Pancreas (tissue), 10 donors: ENCODE measurements at regions not wholly inside any gene's neighbourhood (a gene's known extent, or its start where the extent isn't known, plus 50 kb on each side); places are given as distances from the start of the nearest gene placed in this dataset.

ENCODE experiments used
- ATAC-seq, 4 donors: fragments of 200-7000 bp; cut with Tn5 transposase; one replicate each; pipeline versions ENCODE4 v1.8.0 to v1.9.1; 2020; ENCODE audit warnings: mild to moderate bottlenecking in 4 of 4, moderate library complexity in 4 of 4
- DNase-seq, 6 donors: peaks; one replicate each; pipeline ENCODE4 v3.0.0-alpha.2; 2020
- FAIRE-seq: peaks from 2 replicates; lab custom pipeline; 2012; peaks lifted over from hg19 to GRCh38; lab: Jason Lieb, UNC
- H3K27ac ChIP-seq, 4 donors: fragments of 200-600 bp; sonication (generic); 1 replicate in 3 of 4; 2 replicates in 1 of 4; pipeline versions ENCODE4 v1.5.0 to v1.8.0; 2020
- H3K27me3 ChIP-seq, 4 donors: fragments of 200-600 bp; one replicate each; pipeline ENCODE4 v1.8.0; 2021
- H3K36me3 ChIP-seq, 3 donors: fragments of 200-600 bp; sonication (generic) in 1 of 3; one replicate each; pipeline versions ENCODE4 v1.5.0 to v1.8.0; 2020 to 2021
- H3K4me1 ChIP-seq, 3 donors: fragments of 200-600 bp; one replicate each; pipeline ENCODE4 v1.8.0; 2021
- H3K4me3 ChIP-seq, 4 donors: fragments of 200-600 bp; sonication (generic) in 2 of 4; one replicate each; pipeline versions ENCODE4 v1.5.0 to v1.8.0; 2020 to 2021
- H3K9me3 ChIP-seq, 4 donors: fragments of 200-600 bp; one replicate each; pipeline ENCODE4 v1.8.0; 2021
- CTCF ChIP-seq, 4 donors: fragments of 200-600 bp; sonication (generic) in 3 of 4; IDR thresholded peaks; one replicate each; pipeline versions ENCODE4 v1.5.0 to v1.8.0; 2021; ENCODE audit warnings: antibody characterized with exemption in 4 of 4
- WGBS, 2 donors: extraction: QIAGEN DNeasy Blood & Tissue Kit; methylation state at CpG; one replicate each; pipeline ENCODE4 v1.1.7; 2013; 5-methylcytosine and 5-hydroxymethylcytosine counted together
- intact Hi-C, 3 donors: fragments of 100-400 bp; cut with DNase I; formaldehyde crosslinking; loops; one replicate each; pipeline versions ENCODE4 v1.11.1 to v1.14.2; 2022
- donor health status: healthy with polysubstance abuse.
- donor health status: DM: no; HTN: no; CAD: no; lungs with moderate emphysema.
- donor health status: DM: no; HTN: no; CAD: no.
- donor health status: control.
- donor health status: control.
- donor health status: Bipolar disorder and iron deficiency.
- donor health status: DM: yes; HTN: yes; CAD: no.
- donor health status: DM: no; HTN: no; CAD: no.
- donor health status: DM: no; HTN: no; CAD: no.
- donor health status: DM: yes; HTN: yes; CAD: no.

DNA sequence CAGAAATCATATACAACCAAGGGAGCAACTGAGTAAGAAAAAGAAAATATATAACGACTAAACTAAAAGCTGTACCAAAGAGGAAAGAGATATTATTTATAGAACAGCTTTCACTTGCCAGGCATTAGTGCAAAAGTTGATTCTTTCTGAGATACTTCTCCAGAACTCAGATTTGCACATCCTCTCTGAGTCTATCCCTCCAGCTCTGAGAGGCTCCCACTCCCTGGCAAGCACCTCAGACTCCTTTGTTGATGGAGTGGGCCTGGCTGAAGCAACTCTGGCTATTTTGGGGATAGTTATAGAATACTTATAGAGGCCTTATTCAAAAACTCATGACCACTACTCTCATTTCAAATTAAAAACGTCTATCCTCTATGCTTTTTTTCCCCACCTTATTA, 501.6 kb upstream of the TNP1 start:
- no peak overlapping the region for H3K4me3 ChIP-seq
- intact Hi-C loops = no loop called here
- TF ChIP-seq CTCF (IDR thresholded peaks at IDR 0.05) = no peak
- H3K27ac ChIP-seq = peak overlapping the region in 1 of 4 donors; percentile 11
- DNase-seq = no peak
- no peak for FAIRE-seq
- peaks cover 0 to 2% (median 0%) of the 10 kb centered on the region in 3 donors for H3K4me1 ChIP-seq
- WGBS, 2 donors = 50 to 58% methylated on average over 2 of the region's 2 CpGs
- no peaks in the 10 kb centered on the region for H3K36me3 ChIP-seq
- peak in 1 of 4 donors; percentile 31 for ATAC-seq
- H3K27me3 ChIP-seq = no peaks in the 10 kb centered on the region
- H3K9me3 ChIP-seq = no peaks in the 10 kb centered on the region

- Histone ChIP-seq H3K27me3 (no peaks in the 10 kb centered on the region), H3K9me3 (no peaks in the 10 kb centered on the region), H3K4me3 (no peak overlapping the region), H3K27ac (no peak overlapping the region), H3K36me3 (no peaks in the 10 kb centered on the region), H3K4me1 (peaks cover 0 to 2% (median 0%) of the 10 kb centered on the region in 3 donors)
- FAIRE-seq = no peak
- WGBS, 2 donors = 26 to 43% methylated on average over 4 of the region's 4 CpGs
- intact Hi-C loops = no loop called here
- ATAC-seq = peak in 3 of 4 donors; percentile 52 to 65 (median 62)
- no peak for TF ChIP-seq CTCF (IDR thresholded peaks at IDR 0.05)
- no peak for DNase-seq
These were observed 501.1 kb upstream of the TNP1 start for GRCh38 chr2:217360781-217361482.

DNA sequence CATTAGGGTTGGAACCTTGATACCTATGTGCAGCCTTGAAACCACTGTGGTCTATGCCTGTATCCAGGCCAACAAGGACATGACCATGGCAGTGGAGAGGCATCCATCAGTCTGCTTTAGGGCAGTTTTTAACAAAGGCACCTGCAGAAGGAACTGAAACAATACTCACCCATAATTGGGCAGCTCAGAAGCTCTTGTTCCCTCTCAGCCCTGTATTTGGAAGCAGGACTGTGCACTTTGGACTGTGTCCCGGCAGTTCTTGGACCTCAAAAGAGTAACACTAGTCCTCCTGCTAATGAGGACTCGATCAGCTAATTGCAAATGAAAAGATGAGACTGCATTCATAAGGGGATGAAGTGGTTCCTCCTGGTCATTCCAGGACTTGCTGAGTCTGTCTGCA, 500.2 kb upstream of the TNP1 start:
- FAIRE-seq (no peak), ATAC-seq (no peak), DNase-seq (no peak)
- intact Hi-C loops = no loop called here
- Histone ChIP-seq H3K27ac (no peak overlapping the region), H3K27me3 (no peaks in the 10 kb centered on the region), H3K4me1 (peaks cover 0 to 2% (median 0%) of the 10 kb centered on the region in 3 donors), H3K36me3 (no peaks in the 10 kb centered on the region), H3K9me3 (no peaks in the 10 kb centered on the region), H3K4me3 (no peak overlapping the region)
- WGBS, 2 donors = 59 to 67% methylated on average over 2 of the region's 2 CpGs
- TF ChIP-seq CTCF (IDR thresholded peaks at IDR 0.05) = no peak

- H3K36me3 ChIP-seq = no peaks in the 10 kb centered on the region
- ATAC-seq = no peak
- intact Hi-C loops = no loop called here
- no peak for DNase-seq
- no peak overlapping the region for H3K27ac ChIP-seq
- H3K27me3 ChIP-seq = no peaks in the 10 kb centered on the region
- WGBS, 2 donors = 56 to 68% methylated on average over 8 of the region's 8 CpGs
- no peak for TF ChIP-seq CTCF (IDR thresholded peaks at IDR 0.05)
- FAIRE-seq = no peak
- H3K4me3 ChIP-seq = no peak overlapping the region
- H3K9me3 ChIP-seq = no peaks in the 10 kb centered on the region
- H3K4me1 ChIP-seq = peaks cover 0 to 2% (median 0%) of the 10 kb centered on the region in 3 donors
These were observed 498.2 kb upstream of the TNP1 start for GRCh38 chr2:217357886-217358620.

GRCh38 chr2:217356781-217357180, 496.9 kb upstream of the TNP1 start:
- DNase-seq = no peak
- H3K4me3 ChIP-seq = no peak overlapping the region
- no peak for ATAC-seq
- peaks cover 0 to 2% (median 0%) of the 10 kb centered on the region in 3 donors for H3K4me1 ChIP-seq
- intact Hi-C loops = no loop called here
- no peak overlapping the region for H3K27ac ChIP-seq
- no peak for FAIRE-seq
- TF ChIP-seq CTCF (IDR thresholded peaks at IDR 0.05) = no peak
- no peaks in the 10 kb centered on the region for H3K36me3 ChIP-seq
- 51 to 55% methylated on average over 7 of the region's 7 CpGs for WGBS, 2 donors
- no peaks in the 10 kb centered on the region for H3K27me3 ChIP-seq
- H3K9me3 ChIP-seq = no peaks in the 10 kb centered on the region
